PC-3 (cell line): ENCODE measurements at regions not wholly inside any gene's neighbourhood (a gene's known extent, or its start where the extent isn't known, plus 50 kb on each side); places are given as distances from the start of the nearest gene placed in this dataset.

Source experiments
- ATAC-seq: fragments of 200-7000 bp; cut with Tn5 transposase; 2 replicates; pipeline ENCODE4 v1.9.1; 2020; ENCODE audit warnings: mild to moderate bottlenecking, moderate library complexity
- BruUV-seq: library from RNA; stranded (reverse); fragments of 400-500 nt; replicated peaks from 2 replicates; lab custom pipeline; 2021; lab: Mats Ljungman, UMichigan
- CTCF ChIA-PET: fragments of 300-600 bp; sonication (Branson Sonifier 250); formaldehyde crosslinking; loops from one replicate; lab custom pipeline; 2022; ENCODE audit warnings: antibody characterized with exemption; lab: Charles Lee
- POLR2A ChIA-PET: fragments of 300-600 bp; sonication (Branson Sonifier 250); formaldehyde crosslinking; loops from one replicate; lab custom pipeline; 2022; ENCODE audit warnings: antibody characterized with exemption; ENCODE audit not compliant: unreplicated experiment; lab: Charles Lee
- DNase-seq: peaks from one replicate; pipeline ENCODE4 v3.0.0-alpha.2; 2015
- H2AFZ ChIP-seq: fragments of 300-600 bp; sonication (generic); 2 replicates; pipeline ENCODE4 v1.6.0; 2016; ENCODE audit warnings: antibody characterized with exemption, low read length
- H3F3A ChIP-seq: fragments of 300-600 bp; sonication (generic); one replicate; pipeline ENCODE4 v1.6.0; 2017; ENCODE audit warnings: antibody characterized with exemption, low read length, control low read depth, mild to moderate bottlenecking; ENCODE audit not compliant: unreplicated experiment
- H3K27ac ChIP-seq: fragments of 300-600 bp; sonication (generic); 2 replicates; pipeline ENCODE4 v1.5.1; 2016; ENCODE audit warnings: mild to moderate bottlenecking, low read length
- H3K27me3 ChIP-seq: fragments of 300-600 bp; sonication (generic); 2 replicates; pipeline ENCODE4 v1.6.1; 2016; ENCODE audit warnings: low read length, mixed read lengths
- H3K36me3 ChIP-seq: fragments of 300-600 bp; sonication (generic); 2 replicates; pipeline ENCODE4 v1.6.1; 2016; ENCODE audit warnings: low read depth, mixed run types, low read length, mixed read lengths
- H3K4me1 ChIP-seq: fragments of 300-600 bp; sonication (generic); 2 replicates; pipeline ENCODE4 v1.5.1; 2016; ENCODE audit warnings: low read length; ENCODE audit not compliant: insufficient read depth
- H3K4me2 ChIP-seq: fragments of 300-600 bp; sonication (generic); 2 replicates; pipeline ENCODE4 v1.6.0; 2016; ENCODE audit warnings: low read length
- H3K4me3 ChIP-seq: fragments of 300-600 bp; sonication (generic); 2 replicates; pipeline ENCODE4 v1.5.1; 2016; ENCODE audit warnings: mild to moderate bottlenecking, low read length, mixed read lengths
- H3K79me2 ChIP-seq: fragments of 300-600 bp; sonication (generic); 2 replicates; pipeline ENCODE4 v1.6.1; 2017; ENCODE audit warnings: low read length, mixed read lengths
- H3K9ac ChIP-seq: fragments of 300-600 bp; sonication (generic); 2 replicates; pipeline ENCODE4 v1.6.0; 2016; ENCODE audit warnings: mild to moderate bottlenecking, low read length
- H3K9me2 ChIP-seq: fragments of 300-600 bp; sonication (generic); replicated peaks from 2 replicates; pipeline ENCODE4 v1.6.1; 2016; ENCODE audit warnings: mixed run types, low read length, mixed read lengths
- H3K9me3 ChIP-seq: fragments of 300-600 bp; sonication (generic); 2 replicates; pipeline ENCODE4 v1.6.1; 2016; ENCODE audit warnings: low read length, mixed read lengths
- H4K20me1 ChIP-seq: fragments of 300-600 bp; sonication (generic); 2 replicates; pipeline ENCODE4 v1.6.1; 2016; ENCODE audit warnings: low read length, mixed read lengths
- EZH2 ChIP-seq: fragments of 300-600 bp; sonication (generic); IDR thresholded peaks from one replicate; pipeline ENCODE4 v1.6.1; 2017; ENCODE audit warnings: antibody characterized with exemption, mild to moderate bottlenecking, low read length; ENCODE audit not compliant: unreplicated experiment
- EZH2phosphoT487 ChIP-seq: fragments of 300-600 bp; sonication (generic); IDR thresholded peaks from 2 replicates; pipeline ENCODE4 v1.6.1; 2018; ENCODE audit warnings: mild to moderate bottlenecking, antibody characterized with exemption, low read length, borderline replicate concordance
- intact Hi-C: fragments of 100-400 bp; cut with micrococcal nuclease; formaldehyde crosslinking; loops from 2 replicates; pipeline ENCODE4 v1.9.0; 2023
- TF ChIP-seq, protein P1 (sequence below): fragments of 300-600 bp; sonication (generic); conservative IDR thresholded peaks from 2 replicates; pipeline ENCODE4 v1.5.1; 2017; ENCODE audit warnings: antibody characterized with exemption, low read depth, mild to moderate bottlenecking, low read length

DNA sequence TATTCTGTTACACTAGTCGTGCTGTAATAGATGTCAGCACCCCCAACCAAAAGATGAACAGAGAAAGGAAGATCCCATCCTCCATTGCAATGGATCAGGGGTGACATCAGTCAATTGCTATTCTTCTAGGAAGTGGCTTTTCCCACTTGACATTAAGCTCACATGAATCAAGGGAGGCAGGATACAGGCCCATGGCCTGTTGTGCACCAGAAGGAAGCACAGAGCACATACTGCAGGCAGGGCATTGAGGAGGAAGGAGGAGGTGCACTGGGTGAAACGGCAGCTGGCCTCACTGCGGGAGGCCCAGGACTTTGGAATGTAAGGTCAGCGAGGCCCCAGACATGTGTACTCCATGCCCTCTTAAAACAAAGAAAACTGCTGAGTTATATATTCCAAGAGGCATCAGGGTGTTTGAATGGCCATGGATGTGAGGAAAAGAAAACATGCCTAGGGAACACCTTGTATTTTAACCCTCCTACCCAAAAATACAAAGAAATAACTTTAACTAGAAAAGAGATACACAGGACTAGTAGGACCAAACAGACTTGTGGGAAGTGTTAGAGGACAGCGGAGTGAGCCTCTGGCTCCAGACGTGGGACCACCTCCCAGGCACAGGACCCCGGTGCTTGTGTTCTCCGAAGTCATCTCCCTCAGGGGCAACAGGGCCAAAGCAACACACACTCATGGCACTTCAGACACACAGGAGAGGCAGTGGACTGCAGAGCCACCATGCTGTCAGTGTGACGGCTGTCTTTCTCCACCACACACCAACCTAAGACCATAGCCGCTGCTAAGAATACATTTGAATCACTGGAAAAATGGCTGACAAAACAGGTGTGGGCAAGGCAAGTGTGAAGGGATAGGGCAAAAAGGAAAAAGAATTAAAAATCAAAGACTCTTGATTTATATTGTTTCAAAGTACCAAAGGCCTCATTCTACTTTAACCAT is 51.4 kb upstream of the RIOK3 start:
- H3K27ac ChIP-seq, result no peak overlapping the region
- no peaks in the 10 kb centered on the region for H4K20me1 ChIP-seq
- H2AFZ ChIP-seq, result no peak overlapping the region
- no peaks in the 10 kb centered on the region for H3F3A ChIP-seq
- intact Hi-C loops, result no loop called here
- DNase-seq (no peak), ATAC-seq (no peak)
- no TSS peak for BruUV-seq
- H3K4me1 ChIP-seq, result peaks cover 5% of the 10 kb centered on the region; the same call in 1 of the 2 replicates
- TF ChIP-seq, protein P1, sequence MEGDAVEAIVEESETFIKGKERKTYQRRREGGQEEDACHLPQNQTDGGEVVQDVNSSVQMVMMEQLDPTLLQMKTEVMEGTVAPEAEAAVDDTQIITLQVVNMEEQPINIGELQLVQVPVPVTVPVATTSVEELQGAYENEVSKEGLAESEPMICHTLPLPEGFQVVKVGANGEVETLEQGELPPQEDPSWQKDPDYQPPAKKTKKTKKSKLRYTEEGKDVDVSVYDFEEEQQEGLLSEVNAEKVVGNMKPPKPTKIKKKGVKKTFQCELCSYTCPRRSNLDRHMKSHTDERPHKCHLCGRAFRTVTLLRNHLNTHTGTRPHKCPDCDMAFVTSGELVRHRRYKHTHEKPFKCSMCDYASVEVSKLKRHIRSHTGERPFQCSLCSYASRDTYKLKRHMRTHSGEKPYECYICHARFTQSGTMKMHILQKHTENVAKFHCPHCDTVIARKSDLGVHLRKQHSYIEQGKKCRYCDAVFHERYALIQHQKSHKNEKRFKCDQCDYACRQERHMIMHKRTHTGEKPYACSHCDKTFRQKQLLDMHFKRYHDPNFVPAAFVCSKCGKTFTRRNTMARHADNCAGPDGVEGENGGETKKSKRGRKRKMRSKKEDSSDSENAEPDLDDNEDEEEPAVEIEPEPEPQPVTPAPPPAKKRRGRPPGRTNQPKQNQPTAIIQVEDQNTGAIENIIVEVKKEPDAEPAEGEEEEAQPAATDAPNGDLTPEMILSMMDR, result no peak
- TF ChIP-seq EZH2 (no peak), EZH2phosphoT487 (no peak)
- no peak overlapping the region for H3K9ac ChIP-seq
- no peaks in the 10 kb centered on the region for H3K9me3 ChIP-seq
- peaks cover 3% of the 10 kb centered on the region; the same call in 1 of the 2 replicates for H3K36me3 ChIP-seq
- no peaks in the 10 kb centered on the region for H3K9me2 ChIP-seq
- ChIA-PET POLR2A (no interaction called here), CTCF (no interaction called here)
- H3K27me3 ChIP-seq, result no peaks in the 10 kb centered on the region
- H3K4me3 ChIP-seq, result no peak overlapping the region
- no peaks in the 10 kb centered on the region for H3K79me2 ChIP-seq
- no peak overlapping the region for H3K4me2 ChIP-seq
